ENCODE measurements at regions not wholly inside any gene's neighbourhood (a gene's known extent, or its start where the extent isn't known, plus 50 kb on each side); places are given as distances from the start of the nearest gene placed in this dataset.

DNA sequence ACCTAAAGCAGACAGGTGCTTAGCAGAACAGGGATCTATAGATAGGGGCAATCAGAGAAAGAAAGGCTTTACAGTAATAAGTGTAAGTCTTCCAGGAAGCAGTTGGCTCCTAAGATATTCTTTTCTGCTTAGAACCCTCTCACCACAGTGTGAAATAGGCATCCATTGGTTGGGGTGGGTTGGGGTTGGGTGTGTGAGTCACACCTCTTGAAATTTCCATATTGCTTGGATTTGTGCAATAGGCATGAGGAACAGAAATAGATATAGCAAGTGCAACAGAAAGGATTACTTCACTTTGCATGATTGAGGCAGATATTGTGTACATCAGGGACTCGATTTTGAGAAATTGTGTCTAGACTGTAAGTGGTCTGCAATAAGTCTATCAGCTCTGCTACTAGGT lies 200.1 kb upstream of the GAP43 start:
- H3K27me3 Mint-ChIP-seq = peaks cover 0 to 5% (median 0%) of the 10 kb centered on the region in 5 donors
- no peak for ATAC-seq
- DNase-seq = no peak
- intact Hi-C loops (cut with micrococcal nuclease) = no loop called here
- no peaks in the 10 kb centered on the region for H3K36me3 ChIP-seq (ENCODE audit: control insufficient read depth in 2 of 3, insufficient read depth in 3 of 3, low read length in 3 of 3)
- peaks cover 0 to 3% (median 0%) of the 10 kb centered on the region in 11 donors for H3K9me3 Mint-ChIP-seq
- no peak overlapping the region for H3K27ac ChIP-seq (ENCODE audit: low read depth, low read length)
- POLR2A ChIA-PET = no interaction called here
- no peaks in the 10 kb centered on the region for H3K27me3 ChIP-seq (ENCODE audit: control insufficient read depth in 2 of 2, insufficient read depth in 2 of 2, low read length in 2 of 2)
- H3K36me3 Mint-ChIP-seq = no peaks in the 10 kb centered on the region
- H3K4me1 Mint-ChIP-seq = peaks cover 0 to 12% (median 10%) of the 10 kb centered on the region in 7 donors
- H3K27ac Mint-ChIP-seq = no peak overlapping the region
- no peaks in the 10 kb centered on the region for H3K4me1 ChIP-seq (ENCODE audit: control insufficient read depth in 2 of 2, insufficient read depth in 2 of 2, low read length in 2 of 2)
- no peak overlapping the region for H3K4me3 Mint-ChIP-seq
- CTCF ChIA-PET = no interaction called here
- H3K9me3 ChIP-seq (ENCODE audit: control insufficient read depth in 2 of 3, low read length in 3 of 3) = no peaks in the 10 kb centered on the region
- no peak overlapping the region for H3K4me3 ChIP-seq (ENCODE audit: low read length)

DNA sequence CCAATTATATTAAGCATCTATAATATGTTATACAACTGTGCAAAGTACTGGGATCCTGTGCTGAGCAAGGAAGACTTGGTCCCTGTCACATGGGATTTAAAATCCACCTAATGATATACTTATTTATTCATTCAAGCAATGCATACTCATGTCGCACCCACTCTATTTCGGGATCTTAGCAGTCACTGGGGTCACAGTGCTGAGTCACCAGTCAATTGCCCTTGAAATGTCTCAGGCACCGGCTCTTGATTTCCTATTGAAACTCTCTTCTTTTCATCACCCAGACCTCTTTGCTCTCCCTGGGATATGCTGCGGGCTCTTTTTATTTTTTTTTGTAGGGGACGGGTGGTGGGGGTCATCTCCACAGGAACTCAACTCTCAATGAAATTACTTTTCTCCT lies 194.5 kb upstream of the GAP43 start:
- H3K4me1 Mint-ChIP-seq = no peaks in the 10 kb centered on the region
- Histone ChIP-seq H3K27ac (ENCODE audit: low read depth, low read length) (no peak overlapping the region), H3K4me1 (ENCODE audit: control insufficient read depth in 2 of 2, insufficient read depth in 2 of 2, low read length in 2 of 2) (no peaks in the 10 kb centered on the region), H3K4me3 (ENCODE audit: low read length) (no peak overlapping the region), H3K9me3 (ENCODE audit: control insufficient read depth in 2 of 3, low read length in 3 of 3) (no peaks in the 10 kb centered on the region), H3K36me3 (ENCODE audit: control insufficient read depth in 2 of 3, insufficient read depth in 3 of 3, low read length in 3 of 3) (no peaks in the 10 kb centered on the region), H3K27me3 (ENCODE audit: control insufficient read depth in 2 of 2, insufficient read depth in 2 of 2, low read length in 2 of 2) (no peaks in the 10 kb centered on the region)
- no peak overlapping the region for H3K4me3 Mint-ChIP-seq
- intact Hi-C loops (cut with micrococcal nuclease) = no loop called here
- peaks cover 0 to 4% (median 0%) of the 10 kb centered on the region in 11 donors for H3K9me3 Mint-ChIP-seq
- ChIA-PET POLR2A (no interaction called here), CTCF (no interaction called here)
- peaks cover 0 to 9% (median 4%) of the 10 kb centered on the region in 5 donors for H3K27me3 Mint-ChIP-seq
- no peaks in the 10 kb centered on the region for H3K36me3 Mint-ChIP-seq
- no peak overlapping the region for H3K27ac Mint-ChIP-seq
- ATAC-seq (no peak), DNase-seq (no peak)

DNA sequence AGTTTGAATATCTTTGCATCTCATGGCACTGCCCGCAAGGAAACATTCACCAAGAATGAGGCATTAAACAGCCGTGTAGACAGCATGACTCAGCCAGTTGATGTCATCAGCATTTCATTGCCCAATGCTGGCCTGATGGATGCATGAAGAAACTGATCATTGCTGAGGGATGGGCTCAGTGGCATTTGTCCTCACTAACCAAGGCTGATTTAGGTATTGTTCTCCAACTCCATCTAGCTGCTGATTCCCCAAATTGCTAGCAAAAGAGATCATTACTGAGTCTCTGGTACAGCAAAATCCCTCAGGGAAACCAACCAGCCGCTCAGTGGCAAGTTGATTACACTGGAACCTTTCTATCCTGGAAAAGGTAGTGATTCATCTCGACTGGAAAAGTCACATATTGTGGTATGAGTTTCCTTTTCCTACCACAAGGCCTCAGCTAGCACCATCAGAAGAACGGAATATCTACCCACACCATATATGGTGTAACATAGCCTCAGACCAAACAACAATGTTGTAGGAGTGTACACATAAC lies 186.5 kb upstream of the GAP43 start:
- DNase-seq = no peak
- no peaks in the 10 kb centered on the region for H3K27me3 Mint-ChIP-seq
- ChIA-PET POLR2A (no interaction called here), CTCF (no interaction called here)
- Histone ChIP-seq H3K27me3 (ENCODE audit: control insufficient read depth in 2 of 2, insufficient read depth in 2 of 2, low read length in 2 of 2) (no peaks in the 10 kb centered on the region), H3K27ac (ENCODE audit: low read depth, low read length) (no peak overlapping the region), H3K4me1 (ENCODE audit: control insufficient read depth in 2 of 2, insufficient read depth in 2 of 2, low read length in 2 of 2) (no peaks in the 10 kb centered on the region), H3K9me3 (ENCODE audit: control insufficient read depth in 2 of 3, low read length in 3 of 3) (no peaks in the 10 kb centered on the region), H3K36me3 (ENCODE audit: control insufficient read depth in 2 of 3, insufficient read depth in 3 of 3, low read length in 3 of 3) (no peaks in the 10 kb centered on the region), H3K4me3 (ENCODE audit: low read length) (no peak overlapping the region)
- H3K9me3 Mint-ChIP-seq = peaks cover 0 to 1% (median 0%) of the 10 kb centered on the region in 11 donors
- no peak overlapping the region for H3K27ac Mint-ChIP-seq
- intact Hi-C loops (cut with micrococcal nuclease) = no loop called here
- no peaks in the 10 kb centered on the region for H3K36me3 Mint-ChIP-seq
- H3K4me3 Mint-ChIP-seq = no peak overlapping the region
- no peaks in the 10 kb centered on the region for H3K4me1 Mint-ChIP-seq
- ATAC-seq = no peak

DNA sequence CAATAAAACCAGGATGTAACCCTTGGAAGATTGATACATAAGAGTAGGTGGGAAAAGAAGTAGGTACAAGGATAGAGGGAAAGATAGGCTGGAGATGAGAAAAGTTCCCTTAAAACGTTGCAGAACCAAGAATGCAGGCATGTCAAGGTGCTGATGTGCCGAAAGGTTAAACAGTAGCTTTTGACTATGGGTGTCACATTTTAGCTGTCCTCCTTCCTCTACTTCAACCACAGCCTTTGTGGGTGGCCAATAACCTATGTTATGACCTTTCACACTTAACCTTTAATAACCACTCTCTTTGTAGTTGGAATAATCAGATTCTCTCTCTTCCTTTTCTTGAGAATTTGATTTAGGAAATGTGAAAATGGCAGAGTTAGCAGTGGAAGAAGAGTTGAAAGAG lies 184.5 kb upstream of the GAP43 start:
- H3K27me3 ChIP-seq (ENCODE audit: control insufficient read depth in 2 of 2, insufficient read depth in 2 of 2, low read length in 2 of 2) = no peaks in the 10 kb centered on the region
- intact Hi-C loops (cut with micrococcal nuclease) = no loop called here
- no peak overlapping the region for H3K27ac Mint-ChIP-seq
- H3K27me3 Mint-ChIP-seq = no peaks in the 10 kb centered on the region
- POLR2A ChIA-PET = no interaction called here
- DNase-seq = no peak
- H3K4me1 Mint-ChIP-seq = no peaks in the 10 kb centered on the region
- H3K36me3 Mint-ChIP-seq = no peaks in the 10 kb centered on the region
- peaks cover 0 to 1% (median 0%) of the 10 kb centered on the region in 11 donors for H3K9me3 Mint-ChIP-seq
- H3K36me3 ChIP-seq (ENCODE audit: control insufficient read depth in 2 of 3, insufficient read depth in 3 of 3, low read length in 3 of 3) = no peaks in the 10 kb centered on the region
- no peak overlapping the region for H3K4me3 Mint-ChIP-seq
- no peaks in the 10 kb centered on the region for H3K9me3 ChIP-seq (ENCODE audit: control insufficient read depth in 2 of 3, low read length in 3 of 3)
- CTCF ChIA-PET = no interaction called here
- ATAC-seq = no peak
- H3K4me3 ChIP-seq (ENCODE audit: low read length) = no peak overlapping the region
- no peaks in the 10 kb centered on the region for H3K4me1 ChIP-seq (ENCODE audit: control insufficient read depth in 2 of 2, insufficient read depth in 2 of 2, low read length in 2 of 2)
- H3K27ac ChIP-seq (ENCODE audit: low read depth, low read length) = no peak overlapping the region

DNA sequence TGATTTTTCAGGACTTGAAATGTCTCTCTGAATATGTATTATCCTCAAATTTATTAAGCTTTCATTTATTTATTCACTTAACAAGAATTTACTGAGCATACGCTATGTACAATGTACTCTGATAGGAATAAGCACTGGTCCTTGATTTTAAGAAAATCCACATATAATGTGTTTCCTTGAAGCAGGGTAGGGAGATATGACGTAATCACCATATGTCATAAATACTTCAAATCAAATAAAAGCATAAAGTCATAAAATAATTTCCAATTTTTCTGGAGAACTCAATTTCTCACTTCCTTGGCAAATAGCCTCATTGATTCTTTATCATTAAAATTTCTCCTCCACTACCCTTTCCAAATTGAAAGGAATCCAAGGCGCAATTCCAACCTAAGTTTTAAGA lies 177.8 kb upstream of the GAP43 start:
- H3K4me1 Mint-ChIP-seq = no peaks in the 10 kb centered on the region
- H3K9me3 Mint-ChIP-seq = peaks cover 0 to 2% (median 0%) of the 10 kb centered on the region in 11 donors
- H3K4me3 Mint-ChIP-seq = no peak overlapping the region
- Histone ChIP-seq H3K36me3 (ENCODE audit: control insufficient read depth in 2 of 3, insufficient read depth in 3 of 3, low read length in 3 of 3) (no peaks in the 10 kb centered on the region), H3K27me3 (ENCODE audit: control insufficient read depth in 2 of 2, insufficient read depth in 2 of 2, low read length in 2 of 2) (no peaks in the 10 kb centered on the region), H3K9me3 (ENCODE audit: control insufficient read depth in 2 of 3, low read length in 3 of 3) (no peaks in the 10 kb centered on the region), H3K4me3 (ENCODE audit: low read length) (no peak overlapping the region), H3K4me1 (ENCODE audit: control insufficient read depth in 2 of 2, insufficient read depth in 2 of 2, low read length in 2 of 2) (no peaks in the 10 kb centered on the region), H3K27ac (ENCODE audit: low read depth, low read length) (no peak overlapping the region)
- H3K27ac Mint-ChIP-seq = no peak overlapping the region
- CTCF ChIA-PET = no interaction called here
- H3K27me3 Mint-ChIP-seq = no peaks in the 10 kb centered on the region
- no peak for DNase-seq
- ATAC-seq = no peak
- POLR2A ChIA-PET = no interaction called here
- intact Hi-C loops (cut with micrococcal nuclease) = no loop called here
- no peaks in the 10 kb centered on the region for H3K36me3 Mint-ChIP-seq

DNA sequence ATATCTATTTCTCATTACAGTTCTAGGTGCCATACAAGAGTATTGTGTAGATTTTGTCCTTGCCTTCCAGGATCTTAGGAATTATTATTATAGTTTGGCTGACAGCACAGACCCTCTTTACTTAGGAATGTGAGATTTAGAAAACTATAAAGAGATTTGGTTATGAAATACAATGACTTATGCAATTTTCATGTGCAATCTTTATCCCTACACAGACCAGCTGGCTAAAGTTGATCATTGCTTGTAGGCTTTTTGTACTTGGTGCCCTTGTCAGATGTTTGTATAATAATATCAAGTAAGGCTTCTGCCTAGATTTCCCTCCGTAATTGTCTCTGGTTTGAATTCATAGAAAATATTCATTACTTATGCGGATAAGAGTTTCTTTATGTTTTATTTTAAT lies 174.5 kb upstream of the GAP43 start:
- Histone ChIP-seq H3K9me3 (ENCODE audit: control insufficient read depth in 2 of 3, low read length in 3 of 3) (no peaks in the 10 kb centered on the region), H3K4me1 (ENCODE audit: control insufficient read depth in 2 of 2, insufficient read depth in 2 of 2, low read length in 2 of 2) (no peaks in the 10 kb centered on the region), H3K27me3 (ENCODE audit: control insufficient read depth in 2 of 2, insufficient read depth in 2 of 2, low read length in 2 of 2) (no peaks in the 10 kb centered on the region), H3K36me3 (ENCODE audit: control insufficient read depth in 2 of 3, insufficient read depth in 3 of 3, low read length in 3 of 3) (no peaks in the 10 kb centered on the region), H3K4me3 (ENCODE audit: low read length) (no peak overlapping the region), H3K27ac (ENCODE audit: low read depth, low read length) (no peak overlapping the region)
- Mint-ChIP-seq H3K27me3 (peaks cover 0 to 3% (median 0%) of the 10 kb centered on the region in 5 donors), H3K36me3 (no peaks in the 10 kb centered on the region), H3K27ac (no peak overlapping the region), H3K4me1 (no peaks in the 10 kb centered on the region), H3K4me3 (no peak overlapping the region), H3K9me3 (peaks cover 0 to 2% (median 0%) of the 10 kb centered on the region in 11 donors)
- POLR2A ChIA-PET = no interaction called here
- CTCF ChIA-PET = no interaction called here
- ATAC-seq = no peak
- intact Hi-C loops (cut with micrococcal nuclease) = no loop called here
- no peak for DNase-seq

DNA sequence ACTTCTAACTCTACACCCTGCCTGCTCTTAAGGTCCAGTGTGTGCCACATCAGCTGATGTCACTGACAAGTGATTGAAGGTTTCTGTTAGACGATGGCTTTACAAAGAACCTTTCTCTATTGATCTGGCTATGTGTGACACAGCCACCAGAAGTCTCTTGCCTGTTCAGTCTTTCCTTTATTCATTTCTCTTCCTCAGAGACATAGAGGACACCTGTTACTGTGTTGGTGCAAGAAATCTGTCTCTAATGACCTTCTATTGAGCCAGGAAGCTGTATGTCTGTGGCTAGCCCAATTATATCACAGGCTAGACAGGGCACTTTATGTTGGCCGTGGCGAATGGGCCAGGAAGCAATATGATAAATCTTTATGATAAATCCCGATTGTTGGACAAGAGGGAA lies 173.3 kb upstream of the GAP43 start:
- H3K4me3 ChIP-seq (ENCODE audit: low read length) = no peak overlapping the region
- Mint-ChIP-seq H3K36me3 (no peaks in the 10 kb centered on the region), H3K4me3 (no peak overlapping the region), H3K4me1 (no peaks in the 10 kb centered on the region), H3K27me3 (peaks cover 0 to 3% (median 0%) of the 10 kb centered on the region in 5 donors), H3K27ac (no peak overlapping the region), H3K9me3 (peaks cover 0 to 7% (median 3%) of the 10 kb centered on the region in 11 donors)
- H3K4me1 ChIP-seq (ENCODE audit: control insufficient read depth in 2 of 2, insufficient read depth in 2 of 2, low read length in 2 of 2) = no peaks in the 10 kb centered on the region
- intact Hi-C loops (cut with micrococcal nuclease) = no loop called here
- CTCF ChIA-PET = no interaction called here
- no peaks in the 10 kb centered on the region for H3K27me3 ChIP-seq (ENCODE audit: control insufficient read depth in 2 of 2, insufficient read depth in 2 of 2, low read length in 2 of 2)
- DNase-seq (no peak), ATAC-seq (no peak)
- POLR2A ChIA-PET = no interaction called here
- no peak overlapping the region for H3K27ac ChIP-seq (ENCODE audit: low read depth, low read length)
- no peaks in the 10 kb centered on the region for H3K36me3 ChIP-seq (ENCODE audit: control insufficient read depth in 2 of 3, insufficient read depth in 3 of 3, low read length in 3 of 3)
- no peaks in the 10 kb centered on the region for H3K9me3 ChIP-seq (ENCODE audit: control insufficient read depth in 2 of 3, low read length in 3 of 3)

Data from naive thymus-derived CD4-positive, alpha-beta T cell (primary cell).